Fibroblast of lung (primary cell): ENCODE measurements at regions not wholly inside any gene's neighbourhood (a gene's known extent, or its start where the extent isn't known, plus 50 kb on each side); places are given as distances from the start of the nearest gene placed in this dataset.

Source experiments
- CTCF ChIP-seq, 2 donors: IDR thresholded peaks in 1 of 2; conservative IDR thresholded peaks in 1 of 2; 1 replicate in 1 of 2; 2 replicates in 1 of 2; pipeline ENCODE4 v1.5.1; 2011 to 2012; ENCODE audit warnings: low read length in 2 of 2, control low read depth in 1 of 2, inconsistent platforms in 1 of 2, low read depth in 1 of 2, mild to moderate bottlenecking in 1 of 2
- EZH2 ChIP-seq: IDR thresholded peaks from 2 replicates; pipeline ENCODE4 v1.5.1; 2012; ENCODE audit warnings: low read length, control low read depth, mild to moderate bottlenecking; ENCODE audit errors: missing control alignments

- no peak for TF ChIP-seq CTCF (conservative IDR thresholded peaks at IDR 0.05 in 1 of 2, IDR thresholded peaks at IDR 0.05 in 1 of 2; ENCODE audit: low read depth in 1 of 2, low read length in 2 of 2)
- TF ChIP-seq EZH2 = no peak
These were observed 70.4 kb downstream of the ARRDC3 start for GRCh38 chr5:91312698-91313097.
